ENCODE measurements at regions not wholly inside any gene's neighbourhood (a gene's known extent, or its start where the extent isn't known, plus 50 kb on each side); places are given as distances from the start of the nearest gene placed in this dataset.

GRCh38 chr7:65287023-65287422, 86.6 kb upstream of the ZNF92 start:
- 88% methylated on average over 4 of the region's 4 CpGs; no CpG with 5 or more reads in 1 of the 2 experiments for WGBS, 2 experiments (ENCODE audit: extremely low coverage in 1 of 2, insufficient coverage in 1 of 2, insufficient read length in 1 of 2, insufficient replicate concordance in 2 of 2, low coverage in 1 of 2, low lambda C conversion rate in 2 of 2, missing lambda C conversion rate in 1 of 2)
- Histone ChIP-seq H2BK20ac (ENCODE audit: low read length) (no peak overlapping the region), H3K23me2 (ENCODE audit: low read depth, low read length) (no peaks in the 10 kb centered on the region; the same call in 1 of the 2 replicates), H3K36me3 (ENCODE audit: control insufficient read depth in 2 of 4, insufficient read depth in 4 of 4, low read length in 3 of 4) (no peaks in the 10 kb centered on the region), H3K27ac (ENCODE audit: low read depth, low read length) (no peak overlapping the region), H2BK15ac (ENCODE audit: low read length) (no peak overlapping the region), H4K91ac (replicated peaks; ENCODE audit: insufficient read length, low read length) (no peak overlapping the region), H2BK5ac (ENCODE audit: low read depth, low read length) (no peak overlapping the region), H3K79me2 (ENCODE audit: control insufficient read depth in 1 of 2, insufficient read depth in 2 of 2, low read length in 2 of 2) (peaks cover 0 to 4% of the 10 kb centered on the region in 2 experiments; a peak in 1 of 4 replicates), H3K18ac (ENCODE audit: extremely low read depth, low read length) (no peak overlapping the region), H4K20me1 (replicated peaks in 1 of 2; ENCODE audit: control insufficient read depth in 1 of 2, insufficient read depth in 2 of 2, low read length in 2 of 2) (no peaks in the 10 kb centered on the region), H3K79me1 (ENCODE audit: low read depth, low read length) (no peaks in the 10 kb centered on the region; the same call in 1 of the 2 replicates), H2BK12ac (ENCODE audit: low read depth, low read length) (no peak overlapping the region), H3K14ac (ENCODE audit: insufficient read length) (no peak overlapping the region), H3K27me3 (replicated peaks in 1 of 4; ENCODE audit: control insufficient read depth in 3 of 4, extremely low read depth in 1 of 4, insufficient read depth in 3 of 4, low read length in 3 of 4) (no peaks in the 10 kb centered on the region), H3K4me2 (ENCODE audit: insufficient read depth in 1 of 2, low read depth in 2 of 2, low read length in 2 of 2) (no peak overlapping the region), H3K23ac (ENCODE audit: insufficient read length) (no peak overlapping the region), H3K4me3 (ENCODE audit: extremely low read depth in 1 of 4, insufficient read depth in 2 of 4, low read depth in 3 of 4, low read length in 4 of 4) (no peak overlapping the region), H2BK120ac (replicated peaks; ENCODE audit: low read depth, low read length) (no peak overlapping the region), H3K56ac (replicated peaks; ENCODE audit: insufficient read length, low read depth, low read length) (no peak overlapping the region), H3K9me3 (ENCODE audit: insufficient read depth in 2 of 2, low read depth in 1 of 2, low read length in 1 of 2) (no peaks in the 10 kb centered on the region), H4K5ac (ENCODE audit: insufficient read length, low read depth, low read length) (no peak overlapping the region), H2AK5ac (ENCODE audit: low read depth, low read length) (no peak overlapping the region), H3K4ac (replicated peaks; ENCODE audit: insufficient read length, low read depth, low read length) (no peak overlapping the region), H4K8ac (ENCODE audit: extremely low read depth, insufficient read depth, low read length) (no peak overlapping the region), H3K4me1 (replicated peaks in 1 of 4; ENCODE audit: control insufficient read depth in 3 of 4, insufficient read depth in 4 of 4, low read length in 3 of 4) (no peaks in the 10 kb centered on the region), H3K9ac (replicated peaks in 1 of 4; ENCODE audit: extremely low read depth in 1 of 4, low read depth in 3 of 4, low read length in 3 of 4) (no peak overlapping the region), H2AFZ (ENCODE audit: low read length) (no peak overlapping the region)
- POLR2A ChIA-PET (ENCODE audit: partially characterized antibody) = no interaction called here
- no peak for FAIRE-seq
- no peak for TF ChIP-seq BACH1 (IDR thresholded peaks at IDR 0.05; ENCODE audit: low read length)
- TF ChIP-seq SIN3A (conservative IDR thresholded peaks at IDR 0.05 in 1 of 2, IDR thresholded peaks at IDR 0.05 in 1 of 2; ENCODE audit: low read depth in 1 of 2, low read length in 2 of 2) = no peak
- no peak for TF ChIP-seq POU5F1 (IDR thresholded peaks at IDR 0.05; ENCODE audit: low read depth, low read length)
- no peak for TF ChIP-seq NANOG (IDR thresholded peaks at IDR 0.05; ENCODE audit: insufficient read depth, low read depth, low read length, poor library complexity, severe bottlenecking)
- TF ChIP-seq ATF3 (IDR thresholded peaks at IDR 0.05; ENCODE audit: insufficient read depth, low read depth, low read length) = no peak
- TF ChIP-seq NRF1 (IDR thresholded peaks at IDR 0.05; ENCODE audit: low read depth, low read length) = no peak
- CTCF ChIA-PET (ENCODE audit: partially characterized antibody) = interaction anchor here (0.6 kb wide), 1 partner anchor 29 kb away, joined by 4 read pairs; no protein-coding TSS in a partner anchor
- no peak for DNase-seq (ENCODE audit: low read depth in 1 of 2, low spot score in 2 of 2)
